Neuronal stem cell (in vitro differentiated cells): ENCODE measurements at regions not wholly inside any gene's neighbourhood (a gene's known extent, or its start where the extent isn't known, plus 50 kb on each side); places are given as distances from the start of the nearest gene placed in this dataset.

Source experiments
- DNase-seq: peaks from one replicate; pipeline ENCODE4 v3.0.0-alpha.2; 2013; ENCODE audit warnings: low spot score
- H2AFZ ChIP-seq: one replicate; pipeline ENCODE4 v1.6.1; 2013; ENCODE audit warnings: mild to moderate bottlenecking, low read length, inconsistent platforms
- H2AK5ac ChIP-seq: 2 replicates; pipeline ENCODE4 v1.6.1; 2013; ENCODE audit warnings: low read depth, mild to moderate bottlenecking, inconsistent platforms, low read length, moderate library complexity, mixed read lengths
- H2BK120ac ChIP-seq: 2 replicates; pipeline ENCODE4 v1.6.1; 2013; ENCODE audit warnings: low read depth, mild to moderate bottlenecking, inconsistent platforms, low read length, moderate library complexity, mixed read lengths
- H2BK12ac ChIP-seq: one replicate; pipeline ENCODE4 v1.6.1; 2013; ENCODE audit warnings: low read length, inconsistent platforms
- H2BK15ac ChIP-seq: 2 replicates; pipeline ENCODE4 v1.6.1; 2013; ENCODE audit warnings: mild to moderate bottlenecking, low read length, inconsistent platforms, mixed read lengths
- H2BK5ac ChIP-seq: one replicate; pipeline ENCODE4 v1.6.1; 2013; ENCODE audit warnings: inconsistent platforms, mild to moderate bottlenecking, low read length, moderate library complexity
- H3K14ac ChIP-seq: one replicate; pipeline ENCODE4 v1.6.1; 2013; ENCODE audit warnings: low read length, inconsistent platforms
- H3K18ac ChIP-seq: 2 replicates; pipeline ENCODE4 v1.6.1; 2013; ENCODE audit warnings: low read length, inconsistent platforms
- H3K23ac ChIP-seq: 2 replicates; pipeline ENCODE4 v1.6.1; 2013; ENCODE audit warnings: low read depth, mild to moderate bottlenecking, mixed read lengths, low read length, inconsistent platforms; ENCODE audit not compliant: poor library complexity
- H3K27ac ChIP-seq: replicated peaks from 3 replicates; pipeline ENCODE4 v1.5.1; 2013; ENCODE audit warnings: low read length, inconsistent platforms
- H3K27me3 ChIP-seq, 3 experiments: 2 replicates each; pipeline ENCODE4 v1.6.1; 2013; ENCODE audit warnings: low read length in 3 of 3, mild to moderate bottlenecking in 2 of 3, inconsistent platforms in 1 of 3, low read depth in 1 of 3, mixed read lengths in 1 of 3, moderate library complexity in 1 of 3; ENCODE audit not compliant: control insufficient read depth in 3 of 3, insufficient read depth in 3 of 3
- H3K36me3 ChIP-seq, 2 donors: replicated peaks in 1 of 2; 2 replicates each; pipeline ENCODE4 v1.6.1; 2013; ENCODE audit warnings: low read length in 2 of 2; ENCODE audit not compliant: control insufficient read depth in 2 of 2, insufficient read depth in 2 of 2
- H3K4ac ChIP-seq: 2 replicates; pipeline ENCODE4 v1.6.1; 2013; ENCODE audit warnings: inconsistent platforms, mild to moderate bottlenecking, low read length, moderate library complexity
- H3K4me1 ChIP-seq, 2 donors: 1 replicate in 1 of 2; 2 replicates in 1 of 2; pipeline ENCODE4 v1.6.1; 2013; ENCODE audit warnings: low read length in 2 of 2, low read depth in 1 of 2; ENCODE audit not compliant: control insufficient read depth in 2 of 2, insufficient read depth in 1 of 2
- H3K4me2 ChIP-seq: one replicate; pipeline ENCODE4 v1.6.1; 2013; ENCODE audit warnings: mild to moderate bottlenecking, low read length, inconsistent platforms; ENCODE audit not compliant: insufficient read depth, poor library complexity, severe bottlenecking
- H3K4me3 ChIP-seq, 2 donors: 2 replicates each; pipeline ENCODE4 v1.5.1; 2013; ENCODE audit warnings: low read length in 2 of 2, mild to moderate bottlenecking in 2 of 2, inconsistent platforms in 1 of 2, moderate library complexity in 1 of 2
- H3K79me1 ChIP-seq: one replicate; pipeline ENCODE4 v1.6.1; 2013; ENCODE audit warnings: low read depth, mild to moderate bottlenecking, inconsistent platforms, low read length, moderate library complexity
- H3K9ac ChIP-seq: one replicate; pipeline ENCODE4 v1.6.1; 2013; ENCODE audit warnings: mild to moderate bottlenecking, low read depth, low read length, inconsistent platforms; ENCODE audit not compliant: poor library complexity
- H3K9me3 ChIP-seq, 2 donors: replicated peaks in 1 of 2; 2 replicates each; pipeline versions ENCODE3 to v1.6.1; 2013; ENCODE audit warnings: low read length in 2 of 2, mild to moderate bottlenecking in 2 of 2, inconsistent platforms in 1 of 2, low read depth in 1 of 2, mixed read lengths in 1 of 2, moderate library complexity in 1 of 2; ENCODE audit not compliant: control insufficient read depth in 2 of 2, insufficient read depth in 1 of 2
- H4K8ac ChIP-seq: one replicate; pipeline ENCODE4 v1.6.1; 2013; ENCODE audit warnings: low read depth, mild to moderate bottlenecking, inconsistent platforms, low read length, moderate library complexity
- H4K91ac ChIP-seq: one replicate; pipeline ENCODE4 v1.6.1; 2013; ENCODE audit warnings: low read length, low read depth, mild to moderate bottlenecking, inconsistent platforms; ENCODE audit not compliant: poor library complexity
- WGBS, 2 donors: extraction: QIAGEN DNeasy Blood & Tissue Kit; methylation state at CpG; one replicate each; pipeline ENCODE4 v1.1.7; 2013; ENCODE audit warnings: missing lambda C conversion rate in 2 of 2, mixed read lengths in 1 of 2; ENCODE audit not compliant: insufficient read length in 2 of 2, insufficient replicate concordance in 1 of 2; ENCODE audit errors: extremely low coverage in 2 of 2; 5-methylcytosine and 5-hydroxymethylcytosine counted together

DNA sequence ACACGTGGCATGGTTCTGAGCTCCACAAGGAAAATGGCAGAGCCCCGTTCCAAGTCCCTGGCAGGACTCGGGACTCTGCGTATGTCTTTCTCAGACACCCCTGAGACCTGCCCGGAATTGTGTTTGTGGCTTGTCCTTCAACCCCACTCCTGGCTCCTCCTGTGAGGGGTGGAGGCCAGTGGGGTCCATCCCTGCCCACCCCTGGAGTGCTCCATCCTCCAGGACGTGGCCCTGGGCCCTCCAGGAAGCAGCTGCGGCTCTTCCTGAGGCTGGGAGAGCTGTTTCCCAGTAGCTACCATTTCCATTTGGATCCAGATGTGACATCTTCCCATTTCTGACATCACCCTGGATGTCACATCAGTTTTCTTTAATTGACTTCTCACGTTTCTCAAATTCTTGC, 118.7 kb upstream of the C1QTNF9B start:
- no peak overlapping the region for H4K8ac ChIP-seq
- no peaks in the 10 kb centered on the region for H3K27me3 ChIP-seq
- peak overlapping the region; percentile 42 for H3K18ac ChIP-seq
- H2BK15ac ChIP-seq, result no peak overlapping the region
- H3K79me1 ChIP-seq, result no peaks in the 10 kb centered on the region
- no peak overlapping the region for H2BK5ac ChIP-seq
- H4K91ac ChIP-seq, result no peak overlapping the region
- H2AFZ ChIP-seq, result no peak overlapping the region
- no peak overlapping the region for H3K27ac ChIP-seq
- peaks cover 0 to 5% of the 10 kb centered on the region in 2 donors for H3K4me1 ChIP-seq
- no peak overlapping the region for H2AK5ac ChIP-seq
- WGBS, 2 donors, result no CpG with 5 or more reads among the region's 8 CpGs
- DNase-seq, result no peak
- H3K4me2 ChIP-seq, result no peak overlapping the region
- H3K4me3 ChIP-seq, result no peak overlapping the region
- H2BK120ac ChIP-seq, result no peak overlapping the region
- H3K4ac ChIP-seq, result no peak overlapping the region
- no peaks in the 10 kb centered on the region for H3K9me3 ChIP-seq
- H3K9ac ChIP-seq, result peak overlapping the region; percentile 5
- no peak overlapping the region for H2BK12ac ChIP-seq
- H3K36me3 ChIP-seq, result no peaks in the 10 kb centered on the region
- no peak overlapping the region for H3K23ac ChIP-seq
- no peak overlapping the region for H3K14ac ChIP-seq

DNA sequence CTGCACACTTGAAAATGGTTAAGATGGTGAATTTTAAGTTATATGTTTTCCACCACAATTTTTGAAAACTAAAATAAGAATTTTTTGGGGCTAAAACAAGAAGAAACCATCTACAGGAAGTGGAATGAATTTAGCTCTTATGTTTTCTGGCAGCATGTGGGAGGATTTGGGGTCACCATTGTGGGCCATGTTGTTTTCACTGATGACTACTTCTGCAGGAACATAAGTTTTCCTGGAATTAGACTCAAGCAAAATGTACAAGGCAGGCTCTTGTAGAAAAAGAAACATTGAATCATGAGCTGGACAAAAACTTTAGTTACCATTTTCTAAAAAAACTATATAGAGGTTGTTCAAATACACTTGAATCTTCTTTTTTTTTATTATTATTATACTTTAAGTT, 125.3 kb upstream of the C1QTNF9B start:
- Histone ChIP-seq H4K8ac (no peak overlapping the region), H3K23ac (no peak overlapping the region), H2BK5ac (no peak overlapping the region), H3K4ac (no peak overlapping the region), H3K27me3 (no peaks in the 10 kb centered on the region), H4K91ac (no peak overlapping the region), H3K27ac (no peak overlapping the region), H2AK5ac (no peak overlapping the region), H2AFZ (no peak overlapping the region), H3K4me2 (no peak overlapping the region), H3K4me3 (no peak overlapping the region), H2BK15ac (no peak overlapping the region), H2BK120ac (no peak overlapping the region), H3K36me3 (no peaks in the 10 kb centered on the region), H3K18ac (no peak overlapping the region), H2BK12ac (no peak overlapping the region), H3K14ac (no peak overlapping the region), H3K4me1 (no peaks in the 10 kb centered on the region), H3K79me1 (peaks cover 2% of the 10 kb centered on the region), H3K9me3 (no peaks in the 10 kb centered on the region), H3K9ac (no peak overlapping the region)
- DNase-seq, result no peak

DNA sequence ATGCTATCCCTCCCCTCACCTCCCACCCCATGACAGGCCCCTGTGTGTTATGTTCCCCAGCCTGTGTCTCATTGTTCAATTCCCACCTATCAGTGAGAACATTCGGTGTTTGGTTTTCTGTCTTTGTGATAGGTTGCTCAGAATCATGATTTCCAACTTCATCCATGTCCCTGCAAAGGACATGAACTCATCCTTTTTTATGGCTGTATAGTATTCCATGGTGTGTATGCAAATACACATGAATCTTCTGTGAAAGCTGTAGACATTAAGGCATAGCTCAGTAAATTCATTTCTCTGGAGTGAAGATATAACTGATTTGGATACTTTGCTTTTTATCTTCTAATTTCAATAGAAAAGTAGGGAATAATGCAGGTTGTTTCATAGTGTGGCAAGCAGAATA, 125.8 kb upstream of the C1QTNF9B start:
- no peak overlapping the region for H2BK12ac ChIP-seq
- no peak overlapping the region for H3K9ac ChIP-seq
- H3K27ac ChIP-seq, result no peak overlapping the region
- no peak overlapping the region for H3K4me3 ChIP-seq
- H3K14ac ChIP-seq, result no peak overlapping the region
- no peak overlapping the region for H2BK120ac ChIP-seq
- H3K4me2 ChIP-seq, result no peak overlapping the region
- H2BK5ac ChIP-seq, result no peak overlapping the region
- no peak overlapping the region for H2AFZ ChIP-seq
- DNase-seq, result no peak
- H2BK15ac ChIP-seq, result no peak overlapping the region
- H3K18ac ChIP-seq, result no peak overlapping the region
- WGBS, 2 donors, result no CpG with 5 or more reads among the region's 1 CpG
- H3K23ac ChIP-seq, result no peak overlapping the region
- no peaks in the 10 kb centered on the region for H3K9me3 ChIP-seq
- no peaks in the 10 kb centered on the region for H3K4me1 ChIP-seq
- H2AK5ac ChIP-seq, result no peak overlapping the region
- H3K4ac ChIP-seq, result no peak overlapping the region
- no peaks in the 10 kb centered on the region for H3K27me3 ChIP-seq
- H3K79me1 ChIP-seq, result peaks cover 2% of the 10 kb centered on the region
- no peaks in the 10 kb centered on the region for H3K36me3 ChIP-seq
- H4K8ac ChIP-seq, result no peak overlapping the region
- no peak overlapping the region for H4K91ac ChIP-seq

DNA sequence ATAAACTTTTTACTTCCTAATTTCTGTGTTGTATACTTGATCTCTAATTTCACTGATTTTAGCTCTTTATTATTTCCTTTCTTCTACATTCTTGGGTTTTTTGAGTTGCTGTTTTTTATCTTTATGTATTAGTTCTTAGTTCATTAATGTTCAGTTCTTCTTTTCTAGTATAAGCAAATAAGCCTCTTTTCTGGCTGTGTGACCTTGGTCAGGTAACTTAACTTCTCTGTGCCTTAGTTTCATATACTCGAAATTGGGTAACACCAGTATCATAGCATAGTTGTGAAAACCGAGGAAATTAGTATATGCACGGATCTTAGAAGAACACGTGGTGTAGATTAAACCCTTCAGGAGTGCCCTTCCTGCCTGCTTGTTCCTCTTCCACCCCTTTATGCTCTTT, 130.2 kb upstream of the C1QTNF9B start:
- Histone ChIP-seq H4K8ac (no peak overlapping the region), H3K4me1 (no peaks in the 10 kb centered on the region), H3K27ac (no peak overlapping the region), H3K4me2 (no peak overlapping the region), H2BK12ac (no peak overlapping the region), H3K9ac (no peak overlapping the region), H3K14ac (no peak overlapping the region), H2AK5ac (no peak overlapping the region), H3K23ac (no peak overlapping the region), H3K27me3 (no peaks in the 10 kb centered on the region), H3K36me3 (no peaks in the 10 kb centered on the region), H3K4me3 (no peak overlapping the region), H2AFZ (no peak overlapping the region), H2BK15ac (no peak overlapping the region), H3K18ac (no peak overlapping the region), H2BK5ac (no peak overlapping the region), H3K9me3 (no peaks in the 10 kb centered on the region), H4K91ac (no peak overlapping the region), H2BK120ac (no peak overlapping the region), H3K79me1 (peaks cover 2% of the 10 kb centered on the region), H3K4ac (no peak overlapping the region)
- no peak for DNase-seq
- WGBS, 2 donors, result no CpG with 5 or more reads among the region's 4 CpGs
